HG03064 (cell line): ENCODE measurements at regions not wholly inside any gene's neighbourhood (a gene's known extent, or its start where the extent isn't known, plus 50 kb on each side); places are given as distances from the start of the nearest gene placed in this dataset.

ENCODE experiments used
- ATAC-seq: cut with Tn5 transposase; IDR thresholded peaks from one replicate; pipeline ENCODE4 v1.9.1; 2021; ENCODE audit warnings: low read depth; ENCODE audit not compliant: unreplicated experiment

DNA sequence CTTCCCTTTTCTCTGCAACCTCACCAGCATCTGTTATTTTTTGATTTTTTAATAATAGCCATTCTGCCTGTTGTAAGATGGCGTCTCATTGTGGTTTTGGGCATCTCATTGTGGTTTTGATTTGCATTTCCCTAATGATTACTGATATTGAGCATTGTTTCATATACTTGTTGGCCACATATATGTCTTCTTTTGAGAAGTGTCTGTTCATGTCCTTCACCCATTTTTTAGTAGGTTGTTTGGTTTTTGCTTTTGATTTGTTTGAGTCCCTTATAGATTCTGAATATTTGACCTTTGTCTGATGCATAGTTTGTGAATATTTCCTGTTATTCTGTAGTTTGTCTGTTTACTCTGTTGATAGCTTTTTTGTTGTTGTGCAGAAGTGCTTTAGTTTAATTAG is 312.2 kb upstream of the TBC1D5 start:
- no peak for ATAC-seq

DNA sequence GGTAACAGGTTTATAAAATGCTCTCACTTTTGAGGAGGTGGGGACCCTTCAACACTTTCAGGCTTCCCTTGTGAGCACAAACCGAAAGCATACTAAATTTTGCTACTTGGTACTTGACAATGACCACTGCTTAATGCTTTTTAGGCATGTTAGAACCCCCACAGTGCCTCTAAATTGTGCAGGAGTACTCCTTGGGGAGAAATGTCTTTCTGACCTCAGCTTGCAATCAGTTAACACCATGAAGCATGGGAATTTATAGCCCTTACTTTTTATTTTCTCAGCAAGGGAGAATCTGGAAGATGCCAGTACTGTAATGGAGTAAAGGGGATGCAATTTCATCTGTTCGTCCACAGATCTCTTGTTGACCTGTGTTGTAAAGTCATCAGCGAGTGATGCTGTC is 308.9 kb upstream of the TBC1D5 start:
- no peak for ATAC-seq

DNA sequence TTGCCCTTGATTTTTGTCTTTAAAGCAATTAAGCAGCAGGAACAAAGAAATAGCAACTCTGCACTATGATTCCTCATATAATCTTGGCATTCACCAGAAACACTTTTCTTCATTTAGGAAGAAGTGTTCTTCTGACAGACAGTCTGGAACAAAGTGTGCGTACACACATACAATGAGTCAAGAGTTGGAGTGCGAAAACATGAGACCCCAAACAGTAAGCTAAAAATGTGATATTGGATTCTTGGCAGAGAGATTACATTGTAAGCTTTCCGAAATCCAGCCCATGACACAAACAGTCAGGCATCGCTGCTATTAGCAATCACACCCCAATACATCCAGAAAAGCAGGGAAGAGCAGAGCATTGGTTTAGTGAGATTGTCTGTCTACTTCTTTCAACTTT is 306.7 kb upstream of the TBC1D5 start:
- no peak for ATAC-seq

DNA sequence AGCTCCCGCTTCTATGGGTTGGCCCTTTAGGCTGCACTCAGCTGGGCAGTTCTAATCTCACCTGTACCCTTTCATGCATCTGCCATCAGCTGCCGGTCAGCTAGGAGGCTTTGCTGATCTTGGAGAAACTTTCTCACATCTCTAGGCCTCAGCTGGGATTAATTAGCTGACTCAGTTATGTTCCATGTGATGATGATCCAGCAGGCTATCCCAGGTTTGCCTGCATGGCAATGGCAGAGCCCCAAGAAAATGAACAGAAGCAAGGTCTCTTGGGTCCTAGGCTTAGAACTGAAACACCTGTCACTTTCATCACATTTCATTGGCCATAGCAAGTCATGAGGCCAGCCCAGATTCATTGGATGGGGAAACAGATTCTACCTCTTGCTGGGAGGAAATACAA is 304.6 kb upstream of the TBC1D5 start:
- ATAC-seq = no peak

DNA sequence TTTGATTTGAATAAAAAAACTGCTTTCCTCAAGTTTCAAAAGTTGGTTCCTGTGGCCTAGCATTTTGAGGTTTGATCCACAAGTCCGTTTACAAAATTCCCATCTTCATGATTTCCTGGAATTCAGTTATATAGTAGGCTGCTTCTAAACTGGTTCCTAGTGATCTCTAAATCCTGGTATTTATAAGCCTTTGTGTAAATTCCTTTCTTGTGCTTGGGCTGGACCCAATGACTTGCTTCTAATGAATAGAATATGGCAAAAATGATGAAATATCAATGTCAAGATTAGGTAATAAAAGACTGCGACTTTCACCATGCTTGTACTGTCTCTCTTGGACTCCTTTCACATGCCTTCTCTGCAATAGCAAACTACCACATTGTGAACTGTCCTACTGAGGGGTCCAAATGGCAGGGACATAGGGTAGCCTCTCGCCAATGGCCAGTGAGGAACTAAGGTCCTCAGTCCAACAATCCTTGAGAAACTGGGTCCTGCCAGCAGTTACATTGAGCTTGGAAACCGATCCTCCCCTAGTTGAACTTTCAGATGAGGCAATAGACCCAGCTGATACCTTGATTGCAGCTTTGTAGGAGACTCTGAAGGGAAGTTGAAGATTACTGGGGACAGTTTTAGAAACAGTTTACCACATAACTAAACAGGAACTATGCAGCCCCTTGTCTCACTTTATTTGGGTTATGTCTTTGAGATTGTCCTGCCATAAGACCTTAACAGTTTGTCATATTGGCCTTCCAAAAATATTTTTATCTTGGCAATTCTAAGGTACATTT is 303.9 kb upstream of the TBC1D5 start:
- no peak for ATAC-seq

DNA sequence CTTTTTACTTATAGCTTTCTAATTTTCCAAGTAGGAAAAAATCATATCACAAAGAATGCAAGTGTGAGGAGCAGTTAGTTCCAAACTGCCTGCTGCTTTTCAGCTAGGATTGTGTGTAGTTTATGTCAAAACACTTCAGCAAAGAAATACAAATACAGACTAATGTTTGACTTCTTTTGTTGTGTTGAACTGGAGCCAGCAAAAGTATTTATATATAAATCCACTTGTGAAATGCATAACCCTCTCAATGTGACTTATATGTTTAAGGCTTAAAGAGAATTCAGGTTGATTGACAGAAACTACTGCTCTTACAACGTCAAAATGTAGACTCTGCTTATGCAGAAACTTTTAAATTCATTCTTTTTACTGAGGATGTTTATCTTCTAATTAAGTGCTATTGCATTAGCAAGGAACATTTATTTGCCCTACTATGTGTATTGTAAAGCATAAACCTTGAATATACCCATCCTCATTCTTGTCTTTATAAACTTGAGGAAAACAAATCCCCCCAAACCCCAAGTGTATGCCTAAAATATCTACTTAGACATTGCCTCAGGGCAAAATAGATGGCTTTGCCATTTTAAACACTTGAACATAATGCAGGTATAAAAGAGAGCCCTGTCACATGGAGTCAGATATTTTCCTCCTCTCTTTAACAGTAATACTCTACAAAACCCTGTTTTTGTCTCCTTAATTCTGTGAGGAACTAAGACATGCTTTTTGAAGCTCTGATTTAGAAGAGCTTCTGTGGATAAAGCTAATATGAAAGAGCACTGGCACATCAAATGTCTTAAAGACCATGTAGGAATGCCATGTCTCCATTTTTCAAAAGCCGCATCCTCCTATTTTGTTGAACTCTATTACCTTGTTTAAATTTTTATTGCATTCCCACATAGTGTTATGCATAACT is 302.8 kb upstream of the TBC1D5 start:
- ATAC-seq = no peak

DNA sequence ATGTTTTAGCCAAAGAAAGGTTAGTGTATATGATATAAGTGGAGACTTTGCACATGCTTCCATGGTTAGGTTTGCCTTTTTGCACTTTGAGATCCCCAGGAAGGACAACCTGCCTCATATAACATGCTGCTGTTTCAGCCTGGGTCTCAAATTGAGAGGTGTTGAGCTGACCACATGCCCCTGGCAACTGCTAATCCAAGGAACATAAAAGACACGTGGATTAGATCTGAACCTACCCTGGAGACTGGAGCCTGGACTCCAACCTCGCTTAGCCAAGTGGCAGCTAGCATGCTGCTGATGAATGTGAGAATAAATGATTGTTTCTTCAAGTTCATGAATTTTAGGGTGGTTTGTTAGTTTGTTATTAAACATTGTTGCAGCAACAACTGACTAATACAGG is 301.8 kb upstream of the TBC1D5 start:
- ATAC-seq = no peak

DNA sequence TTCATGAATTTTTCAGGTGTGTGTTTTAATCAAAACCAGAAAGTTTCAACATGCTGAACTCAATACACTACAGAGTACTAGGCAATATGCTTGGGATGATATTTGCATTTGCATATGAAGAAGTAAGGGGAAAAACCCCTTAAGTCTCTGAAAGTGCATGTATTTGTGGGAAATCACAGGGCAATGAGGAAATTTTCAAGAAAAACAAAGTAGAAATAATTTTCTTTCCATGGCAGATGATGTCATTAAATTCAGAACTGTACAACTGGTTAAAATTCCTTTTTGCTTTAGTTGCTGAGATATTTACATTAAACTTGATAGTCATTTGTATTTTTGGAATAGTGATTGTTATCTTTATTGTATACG is 294.0 kb upstream of the TBC1D5 start:
- ATAC-seq = no peak

DNA sequence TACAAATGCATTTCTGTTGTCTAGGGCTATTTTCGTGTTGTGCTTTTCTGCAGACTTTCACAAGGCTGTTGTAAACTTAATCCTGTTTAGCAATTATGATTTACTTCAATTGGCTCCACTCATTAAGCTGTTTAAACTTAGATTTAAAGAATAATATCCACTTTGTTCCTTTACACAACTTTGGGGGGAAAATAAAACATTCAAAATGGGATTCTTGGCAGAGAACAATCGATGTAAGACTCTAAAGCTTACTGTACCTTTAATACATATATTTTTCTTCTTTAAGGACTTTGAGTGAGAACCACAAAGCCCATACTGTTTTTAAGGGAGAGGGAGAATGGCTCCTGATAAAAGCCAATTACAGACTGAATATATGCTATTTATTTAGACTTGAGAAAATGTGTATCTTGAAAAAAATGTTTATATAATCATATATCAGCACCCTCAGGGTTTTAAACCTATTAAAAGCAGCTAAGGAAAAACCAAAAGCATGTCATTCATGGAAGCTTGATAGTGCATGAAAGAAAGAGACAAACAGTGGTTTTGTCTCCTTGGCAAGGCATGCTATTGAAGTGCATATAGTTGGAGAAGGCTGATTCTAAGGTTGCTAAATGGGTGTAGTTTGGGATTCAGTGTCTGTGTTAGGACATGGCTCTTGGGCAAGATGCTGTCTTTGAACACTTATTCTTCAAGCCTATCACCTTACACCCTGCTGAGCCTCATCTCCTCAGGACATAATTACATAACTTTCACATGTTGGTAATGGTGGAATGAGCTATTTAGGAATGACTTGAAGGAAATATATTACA is 293.4 kb upstream of the TBC1D5 start:
- no peak for ATAC-seq

DNA sequence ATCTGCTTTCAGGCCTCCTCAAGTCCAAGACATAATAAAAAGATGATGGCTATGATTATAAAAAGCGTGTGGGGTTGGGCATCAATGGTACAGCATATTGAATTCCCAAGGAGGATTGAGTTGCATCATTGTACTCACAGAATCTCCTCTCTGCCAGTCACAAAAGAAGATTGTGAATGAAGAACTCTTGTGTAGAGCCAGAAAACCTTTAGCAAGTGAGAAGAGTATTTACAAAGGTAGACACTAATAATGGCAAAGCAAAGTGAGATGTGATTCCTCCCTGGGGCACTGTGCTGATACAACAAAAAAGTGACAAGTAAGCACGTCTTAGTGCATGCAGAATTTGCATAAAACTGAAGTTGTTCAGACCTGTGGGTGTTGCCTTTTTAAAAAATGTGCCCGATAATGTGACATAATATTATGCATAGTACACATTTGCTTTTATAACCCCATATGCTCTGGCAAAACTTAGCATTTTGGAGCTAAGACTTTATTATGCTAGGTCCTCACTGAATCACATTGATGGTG is 291.2 kb upstream of the TBC1D5 start:
- ATAC-seq = no peak

DNA sequence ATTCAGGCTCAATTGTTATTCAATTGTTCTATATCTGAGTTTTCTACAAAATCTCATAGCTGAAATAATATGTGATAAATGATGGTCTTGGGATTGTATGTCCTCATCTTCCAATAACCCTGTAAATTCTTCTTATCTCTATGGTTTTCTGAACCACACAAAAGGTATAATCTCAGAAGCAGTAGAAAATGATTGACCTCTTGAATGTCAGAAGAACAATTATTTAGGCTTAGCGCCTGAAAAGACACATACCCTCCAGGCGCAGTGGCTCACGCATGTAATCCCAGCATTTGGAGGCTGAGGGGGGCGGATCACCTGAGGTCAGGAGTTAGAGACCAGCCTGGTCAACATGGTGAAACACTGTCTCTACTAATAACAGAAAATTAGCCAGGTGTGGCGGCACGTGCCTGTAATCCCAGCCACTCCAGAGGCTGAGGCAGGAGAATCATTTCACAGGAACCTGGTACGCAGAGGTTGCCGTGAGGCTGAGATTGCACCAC is 288.0 kb upstream of the TBC1D5 start:
- ATAC-seq = no peak

DNA sequence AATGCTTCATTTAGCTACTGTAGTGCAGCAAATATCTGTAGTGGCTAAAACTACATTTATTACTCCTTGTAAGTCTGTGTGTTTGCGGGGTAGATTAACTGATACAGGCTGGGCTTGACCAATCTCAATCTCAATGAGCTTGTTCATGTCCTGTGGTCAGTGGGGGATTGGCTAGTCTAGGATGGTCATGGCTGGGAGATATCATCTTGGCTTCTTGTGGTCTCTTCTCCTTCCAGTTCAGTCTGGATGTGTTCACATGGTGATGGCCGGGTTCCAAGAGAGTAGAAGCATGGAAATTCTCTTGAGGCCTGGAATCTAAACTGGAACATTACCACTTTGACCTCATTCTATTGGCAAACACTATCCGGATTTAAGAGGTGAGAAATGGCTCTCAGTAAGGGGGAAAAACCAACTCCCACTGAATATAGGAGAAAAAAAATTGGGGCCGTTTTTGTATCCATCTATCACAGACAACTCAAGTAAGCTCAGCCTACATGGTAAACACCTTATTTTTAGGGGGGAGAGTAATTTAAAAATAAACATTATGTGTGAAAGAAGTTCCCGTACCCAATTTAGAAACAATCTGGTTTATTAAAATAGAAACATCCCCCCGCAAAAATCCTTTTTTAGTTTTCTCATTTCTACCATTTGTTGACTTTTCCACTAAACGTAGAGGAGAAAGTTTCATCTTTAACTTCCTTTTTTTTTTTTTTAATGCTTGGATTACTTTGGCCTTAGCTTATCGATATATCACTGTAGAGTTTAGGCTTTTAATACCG is 284.9 kb upstream of the TBC1D5 start:
- ATAC-seq = no peak

DNA sequence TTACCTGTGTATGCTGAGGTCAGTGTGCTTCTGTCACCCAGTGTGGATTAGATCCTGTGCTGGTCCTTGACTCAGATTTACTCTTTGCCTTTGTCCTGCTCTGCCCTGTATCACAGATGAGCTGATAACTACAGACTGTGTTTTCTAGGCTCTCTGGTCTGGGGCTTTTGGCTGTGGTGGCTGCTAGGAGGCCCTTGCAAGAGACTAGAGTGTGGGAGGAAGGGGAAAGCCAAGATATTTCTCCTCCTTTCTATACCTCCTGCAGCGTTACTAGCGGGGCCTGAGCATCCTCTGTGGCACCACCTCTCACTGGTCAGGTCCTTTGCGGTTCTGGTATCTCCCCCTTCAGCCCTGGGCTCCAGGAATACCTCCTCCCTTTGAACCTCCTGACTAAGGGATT is 282.3 kb upstream of the TBC1D5 start:
- ATAC-seq = no peak

DNA sequence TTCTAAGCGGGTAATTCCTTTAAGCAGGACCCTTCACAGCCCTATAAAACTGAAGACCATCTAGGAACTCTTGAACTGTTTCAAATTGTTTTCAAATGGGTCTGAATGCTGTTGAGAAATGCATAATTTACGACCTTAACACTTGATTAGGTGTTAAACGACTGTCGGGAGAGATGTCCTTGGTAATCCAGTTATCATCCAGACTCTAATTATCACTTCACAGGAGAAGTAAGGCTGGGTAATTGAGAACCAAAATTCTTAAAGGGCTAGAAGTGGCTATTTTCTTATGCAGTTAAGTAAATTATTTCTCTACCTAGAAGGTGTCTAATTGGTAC is 276.7 kb upstream of the TBC1D5 start:
- ATAC-seq = no peak

DNA sequence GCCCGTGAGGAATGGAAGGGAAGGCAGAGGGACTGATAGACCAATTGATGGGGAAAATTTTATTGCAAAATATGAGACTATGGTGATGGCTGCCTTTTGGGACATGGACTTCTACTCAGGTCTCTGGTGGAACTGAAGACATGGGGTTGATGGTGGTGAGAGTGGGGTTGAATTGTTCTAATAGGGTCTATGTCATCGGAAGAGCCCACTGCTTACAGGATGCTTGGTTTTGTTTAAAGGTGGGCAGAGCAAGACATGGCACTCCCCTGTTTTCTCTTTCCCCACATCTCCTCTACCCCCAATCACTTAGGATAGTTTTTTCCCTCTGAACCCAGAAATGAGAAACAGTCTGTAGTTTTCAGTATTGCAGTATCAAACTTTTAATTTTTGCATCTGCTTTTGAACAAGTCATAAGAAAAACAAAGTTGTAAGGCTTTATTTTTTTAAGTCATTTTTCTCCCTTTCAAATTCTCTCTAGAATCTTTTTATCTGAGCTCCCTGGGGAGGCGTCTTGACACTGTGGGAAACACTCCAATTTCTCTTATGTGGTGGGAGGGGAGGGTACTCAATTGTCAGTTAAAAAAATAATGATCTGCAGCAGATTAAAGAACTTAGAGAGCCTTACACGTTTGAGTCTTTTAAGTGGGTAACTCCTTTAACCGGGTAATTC is 276.2 kb upstream of the TBC1D5 start:
- ATAC-seq = no peak

DNA sequence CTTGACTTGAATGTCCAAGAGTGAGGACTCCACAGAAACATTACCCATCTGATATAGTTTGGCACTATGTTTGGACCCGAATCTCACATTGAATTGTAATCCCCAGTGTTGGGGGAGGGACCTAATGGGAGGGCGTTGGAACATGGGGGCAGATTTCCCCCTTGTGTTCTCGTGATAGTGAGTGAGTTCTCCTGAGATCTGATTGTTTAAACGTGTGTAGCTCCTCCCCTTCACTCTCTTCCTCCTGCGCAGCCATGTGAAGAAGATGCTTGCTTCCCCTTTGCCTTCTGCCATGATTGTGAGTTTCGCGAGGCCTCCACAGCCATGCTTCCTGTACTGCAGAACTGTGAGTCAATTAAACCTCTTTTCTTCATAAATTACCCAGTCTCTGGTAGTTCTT is 273.9 kb upstream of the TBC1D5 start:
- no peak for ATAC-seq

DNA sequence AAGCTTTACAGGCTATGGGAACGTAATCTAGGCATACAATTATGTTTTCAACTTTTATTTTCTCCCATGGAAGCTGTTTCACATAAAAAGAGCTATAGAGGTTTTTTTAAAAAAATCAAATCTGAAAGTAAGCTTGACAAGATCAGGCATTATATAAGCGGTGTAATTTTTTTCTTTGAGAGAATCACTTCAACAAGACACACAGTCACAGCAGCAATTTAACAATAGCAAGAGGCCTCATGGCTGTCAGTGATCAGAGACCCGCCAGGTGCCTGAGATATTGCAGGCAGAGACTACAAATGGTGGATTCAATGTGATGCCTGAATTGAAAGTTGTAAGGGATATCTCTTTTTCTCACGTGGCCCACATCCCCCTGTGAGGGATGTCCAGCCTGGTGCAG is 270.5 kb upstream of the TBC1D5 start:
- ATAC-seq = no peak

DNA sequence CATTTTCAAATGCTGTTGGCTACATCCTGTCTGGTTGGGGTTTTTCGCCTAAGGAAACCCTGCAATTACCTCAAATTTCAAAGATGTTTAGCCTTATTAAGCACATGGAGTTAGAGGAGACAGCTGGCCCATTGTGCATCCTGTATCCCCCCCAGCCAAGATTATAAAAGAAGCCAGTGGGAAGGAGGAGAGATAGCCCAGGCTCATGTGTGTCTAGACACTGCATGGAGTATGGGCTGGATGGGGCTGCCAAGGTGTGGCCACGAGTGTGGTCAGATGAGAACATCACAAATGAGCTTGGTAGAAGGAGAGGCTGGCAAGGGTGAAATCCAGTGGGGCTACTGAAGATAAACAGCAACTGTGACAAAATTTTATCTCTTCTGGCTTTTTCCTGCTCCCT is 270.0 kb upstream of the TBC1D5 start:
- no peak for ATAC-seq

DNA sequence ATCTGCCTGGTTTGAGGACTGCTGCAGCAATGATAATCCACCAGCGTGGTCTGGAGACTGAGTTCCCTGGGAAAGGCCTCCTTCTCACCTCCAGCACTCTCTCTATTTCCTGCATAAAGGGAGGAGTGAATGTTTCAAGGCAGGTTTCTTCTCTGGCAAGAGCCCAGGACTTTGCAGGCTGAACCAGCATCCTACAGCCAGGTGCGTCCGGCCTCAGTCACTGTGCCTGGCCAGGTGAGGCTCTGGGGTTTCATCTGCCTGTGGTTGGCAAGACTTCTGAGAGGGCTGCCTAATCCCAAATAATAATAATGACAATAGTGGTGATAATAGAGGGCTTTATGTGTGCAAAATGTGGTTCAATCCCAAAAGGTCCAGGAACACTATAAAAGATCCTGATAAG is 269.0 kb upstream of the TBC1D5 start:
- ATAC-seq = no peak

DNA sequence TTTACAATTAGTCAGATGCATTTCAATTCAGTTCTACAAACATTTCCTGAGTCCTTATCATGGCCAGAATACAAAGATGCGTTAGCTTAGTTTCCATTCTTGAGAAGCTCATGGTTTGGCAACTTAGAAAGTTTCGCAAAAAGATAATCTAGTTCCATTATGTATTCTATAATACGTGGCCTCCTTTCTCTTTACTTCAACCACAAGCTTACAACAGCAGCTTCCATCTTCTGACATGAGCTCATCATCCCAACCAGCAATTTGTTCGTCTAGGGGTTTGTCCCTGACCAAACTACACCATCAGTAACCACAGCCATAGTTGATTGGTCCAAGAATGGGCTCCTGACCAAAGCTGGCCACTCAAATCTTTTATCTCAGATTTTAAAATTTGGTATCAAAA is 267.6 kb upstream of the TBC1D5 start:
- no peak for ATAC-seq
